K562 (cell line): ENCODE measurements at regions not wholly inside any gene's neighbourhood (a gene's known extent, or its start where the extent isn't known, plus 50 kb on each side); places are given as distances from the start of the nearest gene placed in this dataset.
"Not testable (repeated sequence)": the region's sequence is repeated elsewhere in the genome, so short reads cannot be mapped to it uniquely, and the experiment has no call there.

ENCODE experiments used
- CBFA2T2 ChIP-seq: fragments of 450-650 bp; conservative IDR thresholded peaks from 2 replicates; pipeline ENCODE4 v1.6.1; 2017; ENCODE audit warnings: mild to moderate bottlenecking
- CBX3 ChIP-seq, 2 experiments: IDR thresholded peaks; 1 replicate in 1 of 2; 2 replicates in 1 of 2; pipeline ENCODE4 v1.6.1; 2012; ENCODE audit warnings: inconsistent platforms in 2 of 2, low read length in 2 of 2, borderline replicate concordance in 1 of 2, control low read depth in 1 of 2
- CC2D1A ChIP-seq: fragments of 450-650 bp; IDR thresholded peaks from 2 replicates; pipeline ENCODE4 v1.6.1; 2017; ENCODE audit warnings: mild to moderate bottlenecking
- EP400 ChIP-seq: fragments of 450-650 bp; IDR thresholded peaks from 2 replicates; pipeline ENCODE4 v1.6.1; 2017; ENCODE audit warnings: antibody characterized with exemption, mild to moderate bottlenecking, moderate library complexity
- FOSL1 ChIP-seq: fragments of 200-800 bp; sonication (Bioruptor generic); conservative IDR thresholded peaks from 2 replicates; pipeline ENCODE4 v1.6.1; 2016; ENCODE audit warnings: missing genetic modification characterization, missing compliant biosample characterization
- FOXK2 ChIP-seq, 2 experiments: fragments of 450-650 bp; IDR thresholded peaks in 1 of 2; conservative IDR thresholded peaks in 1 of 2; 2 replicates each; pipeline ENCODE4 v1.6.1; 2016; ENCODE audit warnings: low read depth in 2 of 2, mild to moderate bottlenecking in 1 of 2
- GATAD2A ChIP-seq: fragments of 450-650 bp; IDR thresholded peaks from 2 replicates; pipeline ENCODE4 v1.6.1; 2017
- GATAD2B ChIP-seq: fragments of 450-650 bp; IDR thresholded peaks from 2 replicates; pipeline ENCODE4 v1.6.1; 2017; ENCODE audit warnings: mild to moderate bottlenecking, borderline replicate concordance
- HMGN3 ChIP-seq: IDR thresholded peaks from 2 replicates; pipeline ENCODE4 v1.6.1; 2011; ENCODE audit warnings: borderline replicate concordance, low read depth, mild to moderate bottlenecking, mixed read lengths, low read length; ENCODE audit not compliant: insufficient read length; ENCODE audit errors: extremely low read depth
- HNRNPLL ChIP-seq: fragments of 200-400 bp; formaldehyde crosslinking; IDR thresholded peaks from 2 replicates; pipeline ENCODE4 v1.6.1; 2017; ENCODE audit warnings: low read length, low read depth, mild to moderate bottlenecking; ENCODE audit not compliant: poor library complexity, severe bottlenecking
- JUND ChIP-seq, 2 experiments: IDR thresholded peaks; 2 replicates in 1 of 2; 3 replicates in 1 of 2; pipeline ENCODE4 v1.6.1; 2011; ENCODE audit warnings: borderline replicate concordance in 2 of 2, low read depth in 2 of 2, low read length in 2 of 2, improper control_type of control experiment in 1 of 2, missing biosample characterization in 1 of 2, missing genetic modification characterization in 1 of 2, missing genetic modification reagents in 1 of 2
- KDM1A ChIP-seq, 2 experiments: fragments of 450-650 bp; IDR thresholded peaks; 2 replicates each; pipeline ENCODE4 v1.6.1; 2016; ENCODE audit warnings: mild to moderate bottlenecking in 2 of 2
- KLF16 ChIP-seq: IDR thresholded peaks from 2 replicates; pipeline ENCODE4 v1.6.1; 2016; ENCODE audit warnings: antibody characterized with exemption
- MEIS2 ChIP-seq: fragments of 450-650 bp; IDR thresholded peaks from 2 replicates; pipeline ENCODE4 v1.6.1; 2014; ENCODE audit warnings: mild to moderate bottlenecking; ENCODE audit not compliant: partially characterized antibody
- MLLT1 ChIP-seq, 2 experiments: fragments of 450-650 bp; IDR thresholded peaks; 2 replicates each; pipeline ENCODE4 v1.6.1; 2016
- NBN ChIP-seq: fragments of 450-650 bp; IDR thresholded peaks from 2 replicates; pipeline ENCODE4 v1.6.1; 2016; ENCODE audit warnings: low read depth, mild to moderate bottlenecking
- NFATC3 ChIP-seq: fragments of 450-650 bp; IDR thresholded peaks from 2 replicates; pipeline ENCODE4 v1.6.1; 2017; ENCODE audit warnings: mild to moderate bottlenecking
- NFIC ChIP-seq: fragments of 450-650 bp; IDR thresholded peaks from 2 replicates; pipeline ENCODE4 v1.6.1; 2017; ENCODE audit warnings: mild to moderate bottlenecking, inconsistent platforms
- PHB2 ChIP-seq: fragments of 450-650 bp; IDR thresholded peaks from 2 replicates; pipeline ENCODE4 v1.6.1; 2017; ENCODE audit warnings: low read depth
- SMAD4 ChIP-seq: fragments of 250-450 bp; sonication (Bioruptor Pico); conservative IDR thresholded peaks from 2 replicates; pipeline ENCODE4 v1.8.0; 2021; ENCODE audit warnings: inconsistent platforms, mild to moderate bottlenecking, moderate library complexity
- SMARCA4 ChIP-seq: fragments of 450-650 bp; IDR thresholded peaks from 2 replicates; pipeline ENCODE4 v1.6.1; 2016
- TRIM28 ChIP-seq: fragments of 450-650 bp; IDR thresholded peaks from 2 replicates; pipeline ENCODE4 v1.6.1; 2017
- ZNF239 ChIP-seq: fragments of 250-450 bp; sonication (Bioruptor Pico); IDR thresholded peaks from 2 replicates; pipeline ENCODE4 v1.4.0; 2020; ENCODE audit warnings: mild to moderate bottlenecking
- TF ChIP-seq, protein P1 (sequence below): sonication (generic); formaldehyde crosslinking; IDR thresholded peaks from 2 replicates; pipeline ENCODE4 v1.8.0; 2022; ENCODE audit warnings: missing genetic modification reagents, mild to moderate bottlenecking, moderate library complexity, borderline replicate concordance
- TF ChIP-seq, protein P2 (sequence below): fragments of 450-650 bp; IDR thresholded peaks from 2 replicates; pipeline ENCODE4 v1.6.1; 2016; ENCODE audit warnings: low read depth, mild to moderate bottlenecking, moderate library complexity
- TF ChIP-seq, protein P3 (sequence below), 2 experiments: fragments of 450-650 bp in 1 of 2; sonication (generic) in 1 of 2; formaldehyde crosslinking in 1 of 2; IDR thresholded peaks in 1 of 2; conservative IDR thresholded peaks in 1 of 2; 2 replicates each; pipeline versions ENCODE4 v1.6.1 to v1.8.1; 2016 to 2023; ENCODE audit warnings: mild to moderate bottlenecking in 2 of 2, moderate library complexity in 2 of 2, inconsistent platforms in 1 of 2, missing genetic modification reagents in 1 of 2

DNA sequence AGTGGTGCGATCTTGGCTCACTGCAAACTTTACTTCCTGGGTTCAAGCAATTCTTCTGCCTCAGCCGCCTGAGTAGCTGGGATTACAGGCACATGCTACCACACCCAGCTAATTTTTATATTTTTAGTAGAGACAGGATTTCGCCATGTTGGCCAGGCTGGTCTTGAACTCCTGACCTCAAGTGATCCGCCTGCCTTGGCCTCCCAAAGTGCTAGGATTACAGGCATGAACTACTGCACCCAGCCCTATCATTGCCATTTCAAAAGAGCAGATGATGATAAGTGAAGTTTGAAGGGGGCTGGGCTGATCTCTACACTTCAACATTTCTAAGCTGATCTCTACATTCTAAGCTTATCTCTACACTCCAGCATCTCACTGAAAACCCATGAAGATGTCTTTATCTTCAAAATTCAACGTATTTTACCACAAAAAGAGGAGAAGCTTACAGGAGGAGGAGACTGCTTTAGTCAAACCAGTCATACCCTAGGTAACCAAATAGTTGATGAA, 94.4 kb upstream of the BARHL2 start (continued):
- TF ChIP-seq ZNF239 (CRISPR knock-in tag) (0 out of 2 replicates have a peak, but pooled peaks have one; percentile 26), KDM1A (IDR thresholded peaks at IDR 0.05) (peak; percentile 95), EP400 (peak; percentile 62), NFIC (peak; percentile 78), MLLT1 (IDR thresholded peaks at IDR 0.05) (peak in 1 of 2 experiments; percentile 78; a peak in 2 of 4 replicates), HNRNPLL (peak; percentile 37), SMAD4 (CRISPR knock-in tag) (peak; percentile 49; the same call in 1 of the 2 replicates), MEIS2 (peak; percentile 79), GATAD2A (peak; percentile 50; the same call in 1 of the 2 replicates), JUND (IDR thresholded peaks at IDR 0.05; ENCODE audit: borderline replicate concordance, low read depth, low read length) (peak; percentile 40; the same call in 1 of the 2 replicates), KLF16 (peak; percentile 79), NBN (peak; percentile 92; the same call in 1 of the 2 replicates), SMARCA4 (peak; percentile 97), HMGN3 (peak; percentile 62), CC2D1A (peak; percentile 94), FOXK2 (conservative IDR thresholded peaks at IDR 0.05 in 1 of 2, IDR thresholded peaks at IDR 0.05 in 1 of 2; ENCODE audit: low read depth in 2 of 2) (0 out of 4 replicates have a peak, but pooled peaks of 1 of the 2 experiments have one; percentile 22), CBFA2T2 (peak; percentile 92), GATAD2B (peak; percentile 88), CBX3 (IDR thresholded peaks at IDR 0.05; ENCODE audit: borderline replicate concordance in 1 of 2, low read length in 2 of 2) (peak in 1 of 2 experiments; percentile 62; a peak in 1 of 3 replicates), FOSL1 (tag) (peak; percentile 64), TRIM28 (peak; percentile 70; the same call in 1 of the 2 replicates), NFATC3 (0 out of 2 replicates have a peak, but pooled peaks have one; percentile 45), PHB2 (peak; percentile 68; the same call in 1 of the 2 replicates)
- TF ChIP-seq, protein P1, sequence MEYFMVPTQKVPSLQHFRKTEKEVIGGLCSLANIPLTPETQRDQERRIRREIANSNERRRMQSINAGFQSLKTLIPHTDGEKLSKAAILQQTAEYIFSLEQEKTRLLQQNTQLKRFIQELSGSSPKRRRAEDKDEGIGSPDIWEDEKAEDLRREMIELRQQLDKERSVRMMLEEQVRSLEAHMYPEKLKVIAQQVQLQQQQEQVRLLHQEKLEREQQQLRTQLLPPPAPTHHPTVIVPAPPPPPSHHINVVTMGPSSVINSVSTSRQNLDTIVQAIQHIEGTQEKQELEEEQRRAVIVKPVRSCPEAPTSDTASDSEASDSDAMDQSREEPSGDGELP (CRISPR knock-in tag): peak; percentile 24; the same call in 1 of the 2 replicates
- not testable (repeated sequence) for TF ChIP-seq JUND (tag; IDR thresholded peaks at IDR 0.05; ENCODE audit: borderline replicate concordance, low read depth, low read length)
- TF ChIP-seq, protein P2, sequence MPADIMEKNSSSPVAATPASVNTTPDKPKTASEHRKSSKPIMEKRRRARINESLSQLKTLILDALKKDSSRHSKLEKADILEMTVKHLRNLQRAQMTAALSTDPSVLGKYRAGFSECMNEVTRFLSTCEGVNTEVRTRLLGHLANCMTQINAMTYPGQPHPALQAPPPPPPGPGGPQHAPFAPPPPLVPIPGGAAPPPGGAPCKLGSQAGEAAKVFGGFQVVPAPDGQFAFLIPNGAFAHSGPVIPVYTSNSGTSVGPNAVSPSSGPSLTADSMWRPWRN: 0 out of 2 replicates have a peak, but pooled peaks have one; percentile 36
- TF ChIP-seq, protein P3, sequence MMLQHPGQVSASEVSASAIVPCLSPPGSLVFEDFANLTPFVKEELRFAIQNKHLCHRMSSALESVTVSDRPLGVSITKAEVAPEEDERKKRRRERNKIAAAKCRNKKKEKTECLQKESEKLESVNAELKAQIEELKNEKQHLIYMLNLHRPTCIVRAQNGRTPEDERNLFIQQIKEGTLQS (IDR thresholded peaks at IDR 0.05): 0 out of 2 replicates have a peak, but pooled peaks have one; percentile 27
- TF ChIP-seq, protein P3 (CRISPR knock-in tag; conservative IDR thresholded peaks at IDR 0.05): not testable (repeated sequence)
